CD14-positive monocyte (primary cell): ENCODE measurements at regions not wholly inside any gene's neighbourhood (a gene's known extent, or its start where the extent isn't known, plus 50 kb on each side); places are given as distances from the start of the nearest gene placed in this dataset.

Source experiments
- DNase-seq, 3 donors: peaks; one replicate each; pipeline ENCODE4 v3.0.0-alpha.2; 2011 to 2022
- H2AFZ ChIP-seq: 2 replicates; pipeline ENCODE4 v1.6.0; 2012; ENCODE audit warnings: mild to moderate bottlenecking, low read depth, low read length, inconsistent platforms; ENCODE audit not compliant: insufficient read depth, poor library complexity, severe bottlenecking
- H3K27ac ChIP-seq, 2 donors: 1 replicate in 1 of 2; 2 replicates in 1 of 2; pipeline ENCODE4 v1.5.1; 2012 to 2013; ENCODE audit warnings: low read length in 2 of 2, control low read depth in 1 of 2, inconsistent platforms in 1 of 2, low read depth in 1 of 2, mild to moderate bottlenecking in 1 of 2
- H3K27me3 ChIP-seq, 2 donors: one replicate each; pipeline versions ENCODE4 v1.6.0 to v1.6.1; 2011 to 2013; ENCODE audit warnings: low read length in 2 of 2; ENCODE audit not compliant: control insufficient read depth in 2 of 2, insufficient read depth in 2 of 2
- H3K36me3 ChIP-seq, 2 donors: replicated peaks in 1 of 2; 1 replicate in 1 of 2; 2 replicates in 1 of 2; pipeline versions ENCODE4 v1.5.1 to v1.6.1; 2012 to 2013; ENCODE audit warnings: low read length in 2 of 2, control low read depth in 1 of 2, inconsistent platforms in 1 of 2, mild to moderate bottlenecking in 1 of 2; ENCODE audit not compliant: insufficient read depth in 2 of 2, control insufficient read depth in 1 of 2
- H3K4me1 ChIP-seq, 2 donors: 1 replicate in 1 of 2; 2 replicates in 1 of 2; pipeline versions ENCODE4 v1.5.1 to v1.6.1; 2012 to 2013; ENCODE audit warnings: low read length in 2 of 2, control low read depth in 1 of 2, inconsistent platforms in 1 of 2, mild to moderate bottlenecking in 1 of 2, moderate library complexity in 1 of 2; ENCODE audit not compliant: insufficient read depth in 2 of 2, control insufficient read depth in 1 of 2
- H3K4me2 ChIP-seq: replicated peaks from 2 replicates; pipeline ENCODE3; 2012; ENCODE audit warnings: low read length, moderate library complexity, mild to moderate bottlenecking; ENCODE audit not compliant: poor library complexity, severe bottlenecking; ENCODE audit errors: extremely low read depth
- H3K4me3 ChIP-seq, 3 experiments: fragments of 200-600 bp in 1 of 3; sonication (generic) in 1 of 3; replicated peaks in 1 of 3; 1 replicate in 2 of 3; 2 replicates in 1 of 3; pipeline ENCODE4 v1.5.1; 2011 to 2013; ENCODE audit warnings: low read length in 3 of 3, mild to moderate bottlenecking in 3 of 3, control low read depth in 2 of 3, low read depth in 2 of 3, inconsistent platforms in 1 of 3, moderate library complexity in 1 of 3
- H3K79me2 ChIP-seq: 2 replicates; pipeline ENCODE4 v1.6.0; 2012; ENCODE audit warnings: mild to moderate bottlenecking, control low read depth, inconsistent platforms, low read length, moderate library complexity; ENCODE audit not compliant: insufficient read depth
- H3K9ac ChIP-seq: 2 replicates; pipeline ENCODE4 v1.6.0; 2017; ENCODE audit warnings: low read length, mild to moderate bottlenecking; ENCODE audit not compliant: insufficient read depth, poor library complexity, severe bottlenecking
- H3K9me3 ChIP-seq, 2 donors: replicated peaks in 1 of 2; 1 replicate in 1 of 2; 2 replicates in 1 of 2; pipeline versions ENCODE4 v1.5.1 to v1.6.1; 2012 to 2013; ENCODE audit warnings: low read length in 2 of 2, control low read depth in 1 of 2; ENCODE audit not compliant: control insufficient read depth in 1 of 2, insufficient read depth in 1 of 2
- H4K20me1 ChIP-seq: 2 replicates; pipeline ENCODE4 v1.6.0; 2012; ENCODE audit warnings: mild to moderate bottlenecking, low read length, control low read depth, moderate library complexity; ENCODE audit not compliant: insufficient read depth
- H3K27ac Mint-ChIP-seq, 7 donors: one replicate each; pipeline ENCODE4 v1.8.0; 2020; ENCODE audit warnings: mild to moderate bottlenecking in 7 of 7, mixed read lengths in 7 of 7, moderate library complexity in 6 of 7, inconsistent platforms in 2 of 7
- H3K27me3 Mint-ChIP-seq, 3 donors: one replicate each; pipeline ENCODE4 v1.8.0; 2021 to 2022; ENCODE audit warnings: low read depth in 3 of 3, mild to moderate bottlenecking in 3 of 3, mixed read lengths in 3 of 3, moderate library complexity in 3 of 3, inconsistent platforms in 1 of 3
- H3K36me3 Mint-ChIP-seq, 2 donors: one replicate each; pipeline ENCODE4 v1.8.0; 2020; ENCODE audit warnings: mixed read lengths in 2 of 2, inconsistent platforms in 1 of 2, mild to moderate bottlenecking in 1 of 2
- H3K4me1 Mint-ChIP-seq: one replicate; pipeline ENCODE4 v1.8.0; 2020; ENCODE audit warnings: mild to moderate bottlenecking, mixed read lengths
- H3K4me3 Mint-ChIP-seq, 2 donors: one replicate each; pipeline ENCODE4 v1.8.0; 2020; ENCODE audit warnings: mild to moderate bottlenecking in 2 of 2, mixed read lengths in 2 of 2, moderate library complexity in 1 of 2
- H3K9me3 Mint-ChIP-seq, 7 donors: one replicate each; pipeline ENCODE4 v1.8.0; 2020 to 2022; ENCODE audit warnings: mixed read lengths in 7 of 7, mild to moderate bottlenecking in 6 of 7, moderate library complexity in 6 of 7, inconsistent platforms in 2 of 7
- WGBS: methylation state at CpG from one replicate; pipeline ENCODE4 v1.1.5; 2013; ENCODE audit warnings: missing lambda C conversion rate; ENCODE audit not compliant: insufficient coverage; 5-methylcytosine and 5-hydroxymethylcytosine counted together
- intact Hi-C, 2 donors: fragments of 100-400 bp; cut with micrococcal nuclease; formaldehyde crosslinking; loops; one replicate each; pipeline versions ENCODE4 v1.15.0 to v1.15.1; 2023
- TF ChIP-seq, protein P1 (sequence below): fragments of 200-600 bp; IDR thresholded peaks from one replicate; pipeline ENCODE4 v1.8.0; 2022; ENCODE audit warnings: antibody characterized with exemption, mild to moderate bottlenecking

DNA sequence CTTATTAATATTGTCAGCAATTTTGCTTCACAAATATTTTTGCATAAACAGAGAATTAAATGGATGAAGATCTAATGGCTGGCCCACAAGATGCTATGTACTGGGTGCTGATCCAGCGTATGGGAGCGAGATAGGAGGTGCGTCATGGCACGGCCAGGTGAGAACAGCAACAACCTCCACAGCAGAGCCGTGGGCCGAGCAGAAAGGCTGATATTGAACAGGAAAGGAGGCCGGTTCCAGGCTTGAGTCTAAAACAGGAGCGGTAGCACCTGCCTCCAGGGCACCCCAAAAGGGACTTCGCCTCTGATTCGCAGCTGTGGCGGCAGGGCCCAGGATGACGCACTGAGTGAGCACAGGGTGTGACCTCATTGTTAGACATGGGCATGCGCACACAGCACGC, 1502.1 kb downstream of the TBC1D22A start:
- H3K4me1 ChIP-seq = no peaks in the 10 kb centered on the region
- no peaks in the 10 kb centered on the region for H3K27me3 ChIP-seq
- H3K4me3 ChIP-seq = no peak overlapping the region
- no peak overlapping the region for H3K9ac ChIP-seq
- intact Hi-C loops = no loop called here
- TF ChIP-seq, protein P1, sequence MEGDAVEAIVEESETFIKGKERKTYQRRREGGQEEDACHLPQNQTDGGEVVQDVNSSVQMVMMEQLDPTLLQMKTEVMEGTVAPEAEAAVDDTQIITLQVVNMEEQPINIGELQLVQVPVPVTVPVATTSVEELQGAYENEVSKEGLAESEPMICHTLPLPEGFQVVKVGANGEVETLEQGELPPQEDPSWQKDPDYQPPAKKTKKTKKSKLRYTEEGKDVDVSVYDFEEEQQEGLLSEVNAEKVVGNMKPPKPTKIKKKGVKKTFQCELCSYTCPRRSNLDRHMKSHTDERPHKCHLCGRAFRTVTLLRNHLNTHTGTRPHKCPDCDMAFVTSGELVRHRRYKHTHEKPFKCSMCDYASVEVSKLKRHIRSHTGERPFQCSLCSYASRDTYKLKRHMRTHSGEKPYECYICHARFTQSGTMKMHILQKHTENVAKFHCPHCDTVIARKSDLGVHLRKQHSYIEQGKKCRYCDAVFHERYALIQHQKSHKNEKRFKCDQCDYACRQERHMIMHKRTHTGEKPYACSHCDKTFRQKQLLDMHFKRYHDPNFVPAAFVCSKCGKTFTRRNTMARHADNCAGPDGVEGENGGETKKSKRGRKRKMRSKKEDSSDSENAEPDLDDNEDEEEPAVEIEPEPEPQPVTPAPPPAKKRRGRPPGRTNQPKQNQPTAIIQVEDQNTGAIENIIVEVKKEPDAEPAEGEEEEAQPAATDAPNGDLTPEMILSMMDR = no peak
- DNase-seq = no peak
- H3K9me3 ChIP-seq = no peaks in the 10 kb centered on the region
- no peak overlapping the region for H3K27ac ChIP-seq
- no peak overlapping the region for H3K4me2 ChIP-seq
- Mint-ChIP-seq H3K4me3 (no peak overlapping the region), H3K36me3 (no peaks in the 10 kb centered on the region), H3K4me1 (no peaks in the 10 kb centered on the region), H3K9me3 (no peaks in the 10 kb centered on the region), H3K27me3 (peaks cover 0 to 3% (median 2%) of the 10 kb centered on the region in 3 donors), H3K27ac (no peak overlapping the region)
- H2AFZ ChIP-seq = no peak overlapping the region
- WGBS = 94% methylated on average over 13 of the region's 14 CpGs
- H4K20me1 ChIP-seq = no peaks in the 10 kb centered on the region
- H3K79me2 ChIP-seq = no peaks in the 10 kb centered on the region
- H3K36me3 ChIP-seq = no peaks in the 10 kb centered on the region

DNA sequence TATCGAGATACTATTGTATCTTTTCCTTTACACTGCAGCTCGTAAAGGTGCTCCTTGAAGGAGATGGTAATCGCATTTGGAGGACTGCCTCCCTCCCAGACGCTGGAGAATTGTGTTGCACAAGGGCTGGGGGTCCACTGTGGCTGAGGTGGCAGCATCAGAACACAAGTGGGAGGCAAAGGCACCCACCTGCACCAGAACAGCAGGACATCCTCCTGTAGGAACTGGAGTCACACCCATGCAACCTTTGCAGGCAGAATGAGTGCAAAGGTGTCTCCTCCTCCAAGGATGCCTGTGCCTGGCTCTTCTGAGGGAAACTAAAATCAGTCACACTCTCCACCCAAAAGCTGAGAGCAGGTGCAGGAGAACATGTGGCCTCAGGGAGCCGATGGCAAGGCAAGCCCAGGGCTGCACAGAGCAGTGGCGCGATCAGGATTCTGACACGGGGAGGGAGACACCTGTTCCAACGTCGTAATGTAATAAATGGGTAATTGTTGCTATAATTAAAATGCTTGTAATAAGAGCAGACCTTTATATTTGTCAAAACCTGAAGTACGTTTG, 1501.4 kb downstream of the TBC1D22A start:
- DNase-seq = no peak
- WGBS = 100% methylated on average over 1 of the region's 11 CpGs
- Histone ChIP-seq H3K79me2 (no peaks in the 10 kb centered on the region), H3K36me3 (no peaks in the 10 kb centered on the region), H3K9ac (no peak overlapping the region), H3K9me3 (no peaks in the 10 kb centered on the region), H3K27ac (no peak overlapping the region), H2AFZ (no peak overlapping the region), H3K4me3 (no peak overlapping the region), H4K20me1 (no peaks in the 10 kb centered on the region), H3K27me3 (no peaks in the 10 kb centered on the region), H3K4me1 (no peaks in the 10 kb centered on the region), H3K4me2 (no peak overlapping the region)
- H3K27me3 Mint-ChIP-seq = peaks cover 0 to 1% (median 0%) of the 10 kb centered on the region in 3 donors
- H3K9me3 Mint-ChIP-seq = peaks cover 0 to under 1% (median 0%) of the 10 kb centered on the region in 7 donors
- H3K4me3 Mint-ChIP-seq = no peak overlapping the region
- H3K36me3 Mint-ChIP-seq = no peaks in the 10 kb centered on the region
- intact Hi-C loops = no loop called here
- TF ChIP-seq, protein P1 = no peak
- no peak overlapping the region for H3K27ac Mint-ChIP-seq
- H3K4me1 Mint-ChIP-seq = no peaks in the 10 kb centered on the region
